ENCODE measurements at regions not wholly inside any gene's neighbourhood (a gene's known extent, or its start where the extent isn't known, plus 50 kb on each side); places are given as distances from the start of the nearest gene placed in this dataset.

DNA sequence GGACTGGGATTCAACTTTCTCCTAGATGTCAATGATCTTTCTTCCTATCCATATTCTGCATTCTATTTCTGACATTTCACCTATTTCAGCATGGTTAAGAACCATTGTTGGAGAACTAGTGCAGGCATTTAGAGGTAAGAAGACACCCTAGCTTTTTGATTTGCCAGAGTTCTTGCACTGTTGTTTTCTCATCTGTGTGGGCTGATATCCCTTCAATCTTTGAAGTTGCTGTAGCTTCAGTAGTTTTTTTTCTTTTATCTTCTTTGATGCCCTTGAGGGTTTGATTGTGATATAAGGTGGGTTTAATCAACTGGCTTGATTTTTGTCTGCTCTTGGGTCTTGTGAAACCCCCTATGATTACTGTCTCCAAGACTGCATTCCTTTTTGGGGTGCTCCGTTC is 502.1 kb downstream of the ETS1 start:
- DNase-seq (ENCODE audit: low spot score), result no peak

DNA sequence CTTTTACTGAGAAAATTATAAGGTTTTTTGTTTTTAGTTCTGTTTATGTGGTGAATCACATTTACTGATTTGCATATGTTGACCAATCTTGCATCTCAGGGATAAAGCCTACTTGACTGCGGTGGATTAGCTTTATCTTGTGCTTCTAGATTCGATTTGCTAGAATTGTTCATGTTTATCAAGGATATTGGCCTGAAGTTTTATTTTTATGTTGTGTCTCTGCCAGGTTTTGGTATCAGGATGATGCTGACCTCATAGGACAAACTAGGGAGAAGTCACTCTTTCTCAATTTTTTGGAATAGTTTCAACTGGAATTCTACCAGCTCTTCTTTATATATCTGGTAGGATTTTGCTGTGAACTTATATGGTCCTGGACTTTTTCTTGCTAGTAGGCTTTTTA is 504.8 kb downstream of the ETS1 start:
- no peak for DNase-seq (ENCODE audit: low spot score)

DNA sequence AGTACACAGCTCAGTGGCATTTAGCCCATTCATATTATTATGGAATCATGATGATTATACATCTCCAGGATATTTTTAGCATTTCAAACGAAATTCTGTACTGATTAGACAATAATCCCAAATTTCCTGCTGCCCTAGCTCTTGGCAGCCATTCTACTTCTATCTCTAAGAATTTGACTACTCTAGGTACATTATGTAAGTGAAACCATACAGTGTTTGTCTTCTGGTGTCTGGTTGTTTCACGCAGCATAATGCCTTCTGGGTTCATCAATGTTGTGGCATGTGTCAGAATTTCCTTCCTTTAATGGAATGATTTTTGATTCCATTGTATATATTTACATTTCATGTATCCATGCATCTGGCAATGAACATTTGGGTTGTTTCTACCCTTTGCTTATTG is 517.7 kb downstream of the ETS1 start:
- no peak for DNase-seq (ENCODE audit: low spot score)

DNA sequence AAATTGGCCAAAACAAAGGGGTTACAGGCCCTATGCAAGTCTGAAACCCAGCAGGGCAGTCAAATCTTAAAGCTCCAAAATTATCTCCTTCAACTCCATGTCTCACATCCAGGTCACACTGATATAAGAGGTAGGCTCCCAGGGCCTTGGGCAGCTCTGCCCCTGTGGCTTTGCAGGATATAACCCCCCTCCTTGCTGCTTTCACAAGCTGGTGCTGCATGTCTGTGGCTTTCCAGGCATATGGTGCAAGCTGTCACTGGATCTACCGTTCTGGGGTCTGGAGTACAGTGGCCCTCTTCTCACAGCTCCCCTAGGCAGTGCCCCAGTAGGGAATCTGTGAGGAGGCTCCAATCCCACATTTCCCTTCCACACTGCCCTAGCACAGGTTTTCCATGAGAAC is 519.6 kb downstream of the ETS1 start:
- no peak for DNase-seq (ENCODE audit: low spot score)

DNA sequence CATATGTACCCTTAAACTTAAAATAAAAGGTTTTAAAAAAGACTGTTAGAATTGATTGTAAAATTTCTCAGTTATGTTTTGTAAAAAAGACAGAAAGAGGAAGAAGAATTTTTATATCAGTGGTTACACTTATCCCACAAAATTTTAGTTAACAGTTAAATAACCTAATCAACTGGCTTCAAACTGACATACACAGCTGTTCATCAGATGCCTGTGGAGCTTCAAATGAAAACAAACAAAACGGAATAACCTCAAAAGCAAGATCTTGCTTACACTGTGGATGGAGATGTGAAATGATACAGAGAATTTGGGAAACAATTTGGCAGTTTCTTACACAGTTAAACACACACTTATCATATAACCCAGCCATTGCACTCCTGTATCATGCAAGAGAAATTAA is 521.0 kb downstream of the ETS1 start:
- DNase-seq (ENCODE audit: low spot score), result no peak

DNA sequence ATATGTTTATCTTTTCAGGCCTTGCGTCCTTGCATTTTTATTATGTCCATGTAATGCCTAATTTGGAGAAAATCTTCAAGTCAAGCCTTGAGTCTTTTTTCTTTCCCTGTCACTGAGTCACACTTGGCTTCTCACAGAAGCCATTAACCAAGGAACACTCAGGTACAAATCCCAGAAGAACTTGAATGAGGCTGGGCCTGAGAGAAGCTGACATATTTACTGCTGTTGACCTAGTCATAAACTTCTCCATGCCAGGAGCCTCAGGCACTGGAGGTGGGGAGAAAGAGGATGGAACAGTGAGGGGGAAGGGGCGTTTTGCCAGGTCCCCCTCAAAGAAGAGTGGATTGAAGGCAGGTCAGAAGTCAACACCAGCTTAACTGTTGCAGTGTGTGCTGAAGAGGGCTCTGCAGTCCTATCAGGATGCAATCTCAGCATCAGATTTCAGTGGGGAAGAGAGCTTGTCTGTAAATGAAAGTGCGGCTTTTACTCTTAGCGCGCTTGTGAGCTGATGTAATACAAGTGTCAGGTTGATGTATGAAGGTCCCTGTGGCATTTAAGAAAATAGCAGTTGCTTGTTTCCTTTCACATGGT is 526.0 kb downstream of the ETS1 start:
- DNase-seq (ENCODE audit: low spot score), result no peak

DNA sequence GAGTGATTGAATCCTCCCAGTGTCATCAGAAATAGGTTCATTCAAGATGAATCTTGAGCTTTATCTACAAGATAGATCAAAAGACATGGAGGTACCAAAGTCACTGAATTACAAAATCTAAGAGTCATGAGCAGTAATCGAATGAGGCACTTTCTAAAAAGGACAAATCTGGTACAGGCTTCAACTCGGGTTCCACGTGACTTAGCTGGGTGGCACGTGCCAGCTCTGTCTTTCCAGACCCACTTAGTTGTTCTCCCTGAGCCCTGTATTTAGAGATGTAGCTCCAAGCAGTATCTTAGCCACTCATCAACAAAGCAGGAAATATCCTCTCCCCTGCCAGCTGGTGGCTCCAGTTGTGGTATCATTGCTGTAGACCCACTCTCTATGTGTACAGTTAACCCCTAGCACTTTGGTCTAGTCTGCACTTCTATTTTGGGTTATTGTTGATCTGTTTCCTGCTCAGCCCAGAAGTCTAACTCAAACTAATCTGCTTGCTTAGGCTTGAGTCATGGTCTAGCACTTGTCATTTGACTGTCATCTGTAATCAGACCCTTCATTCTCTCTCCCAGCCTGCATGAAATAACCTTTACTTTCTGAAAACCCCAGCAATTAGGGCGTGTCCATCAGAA is 528.7 kb downstream of the ETS1 start:
- no peak for DNase-seq (ENCODE audit: low spot score)

DNA sequence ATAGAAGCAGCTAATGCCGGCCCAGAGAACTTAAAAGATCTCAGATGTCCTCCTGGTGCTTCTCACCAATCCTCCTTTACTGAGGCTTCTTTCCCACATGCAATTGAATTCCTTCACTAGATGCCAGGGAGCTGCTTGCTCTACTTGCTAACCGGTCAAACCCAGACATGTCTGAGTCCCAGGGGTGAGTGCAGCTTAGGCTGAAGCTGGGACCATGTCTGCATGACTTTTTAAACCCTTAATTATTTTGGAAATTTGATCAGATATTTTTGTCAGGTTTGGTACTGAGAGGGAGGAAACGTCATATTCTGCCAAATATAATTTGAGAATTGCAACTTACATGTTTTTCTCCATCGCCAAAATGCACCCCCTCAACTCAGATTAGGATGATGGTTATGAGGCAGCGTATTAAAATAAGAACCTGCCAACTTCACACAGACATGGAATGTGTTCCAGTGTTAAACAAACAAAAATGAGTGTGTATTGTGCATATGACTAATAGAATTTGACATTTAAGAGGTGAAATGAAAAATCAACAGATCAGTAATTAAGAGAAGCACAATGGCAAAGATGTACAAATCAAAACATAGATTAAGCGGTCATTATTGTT is 529.5 kb downstream of the ETS1 start:
- DNase-seq (ENCODE audit: low spot score), result no peak

DNA sequence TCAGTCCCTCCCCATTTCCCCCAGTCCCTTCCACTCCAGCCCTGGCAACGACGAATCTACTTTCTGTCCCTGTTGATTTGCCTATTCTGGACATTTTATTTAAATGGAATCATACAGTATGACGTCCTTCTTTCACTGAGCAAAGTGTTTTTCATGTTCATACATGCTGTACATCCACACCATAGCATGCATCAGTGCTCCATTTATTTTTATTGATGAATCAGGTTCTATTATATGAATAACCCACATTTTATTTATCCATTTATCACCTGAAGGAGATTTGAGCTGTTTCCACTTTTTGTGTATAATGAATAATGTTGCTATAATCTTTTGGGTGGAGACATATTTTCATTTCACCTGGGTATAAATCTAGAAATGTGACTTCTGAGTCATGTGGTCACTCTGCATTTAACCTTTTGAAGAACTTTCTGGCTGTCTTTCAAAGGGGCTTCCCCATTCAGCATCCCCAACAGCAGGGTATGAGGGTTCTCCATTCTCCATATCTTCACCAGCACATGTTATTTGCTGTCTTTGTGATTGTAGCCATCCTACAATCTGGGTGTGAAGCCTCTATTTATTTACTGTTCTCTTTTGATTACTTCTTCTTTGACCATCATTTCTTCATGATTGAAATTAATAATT is 531.7 kb downstream of the ETS1 start:
- DNase-seq (ENCODE audit: low spot score), result no peak

DNA sequence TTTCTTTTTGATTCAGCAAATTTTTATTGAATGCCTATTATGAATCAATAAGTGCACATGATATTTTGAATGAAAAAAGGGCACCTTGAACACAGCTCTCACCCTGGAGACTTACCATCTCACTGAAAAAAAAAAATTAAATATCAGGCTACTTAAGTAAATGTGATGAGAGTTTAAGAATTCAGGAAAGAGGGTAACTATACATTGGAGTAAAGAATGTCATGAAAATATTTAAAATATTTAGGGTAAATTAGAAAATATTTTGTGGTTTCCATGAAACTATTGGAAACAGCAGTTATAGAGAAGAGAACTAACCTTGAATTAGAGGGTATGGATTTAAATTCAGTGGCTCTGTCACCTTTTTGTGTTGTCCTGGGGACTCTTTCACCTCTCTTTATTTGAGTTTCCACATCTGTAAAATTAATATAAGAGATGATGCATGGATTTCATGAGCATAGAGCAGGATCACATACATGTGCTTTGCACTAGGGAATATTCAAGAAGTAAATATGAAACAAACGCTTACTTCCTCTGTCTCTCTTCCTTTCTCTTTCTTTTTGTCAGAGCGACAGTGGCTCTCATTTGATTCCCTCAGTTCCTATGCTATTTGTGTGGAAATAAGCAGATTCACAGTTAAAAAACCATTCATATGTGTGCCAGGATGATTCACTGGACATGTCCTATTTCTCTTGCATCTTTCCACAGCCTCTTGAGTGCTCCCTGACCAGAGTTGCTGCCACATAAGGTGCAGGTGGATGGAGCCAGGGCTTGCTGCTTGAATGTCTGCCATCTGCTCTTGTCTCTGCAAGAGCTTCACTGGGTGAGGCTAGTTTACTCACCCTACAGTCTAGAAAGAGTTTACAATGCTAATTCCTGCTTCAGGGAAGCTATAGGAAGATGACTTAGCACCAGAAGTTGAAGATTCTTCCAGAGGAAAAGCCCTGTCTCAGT is 533.1 kb downstream of the ETS1 start:
- DNase-seq (ENCODE audit: low spot score), result no peak

DNA sequence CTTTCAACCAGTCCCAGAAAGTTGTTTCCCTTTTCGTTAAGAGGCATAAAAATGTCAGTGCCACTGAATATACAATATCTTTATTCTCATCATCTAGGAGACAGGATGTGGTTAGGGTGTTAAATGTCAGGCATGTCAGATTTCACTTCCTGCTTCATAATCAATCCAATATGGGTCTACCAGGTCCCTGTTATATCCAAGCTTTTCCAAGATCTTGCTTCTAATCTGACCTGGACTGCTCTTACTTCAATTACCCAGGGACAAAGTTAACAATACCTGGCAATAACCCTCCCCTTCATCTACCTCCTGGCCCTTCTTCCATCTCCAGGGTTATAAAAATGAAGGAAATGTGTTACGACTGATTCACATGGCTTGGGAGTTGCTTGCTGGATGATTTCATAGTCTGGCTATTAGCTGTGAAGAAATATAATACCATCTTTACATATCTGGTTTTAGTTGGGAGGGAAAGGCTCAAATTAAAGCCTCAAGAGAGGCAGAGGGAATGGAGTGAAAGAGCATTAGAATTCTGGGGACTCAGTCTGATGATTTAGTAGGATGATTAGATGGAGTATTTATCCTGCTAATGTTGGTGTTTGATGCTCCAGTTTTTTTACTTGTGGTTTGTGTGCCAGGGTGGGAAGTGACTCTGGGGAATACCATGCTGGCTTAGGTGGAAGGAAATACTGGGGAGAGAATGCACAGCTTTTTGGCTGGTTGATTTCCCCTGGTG is 534.3 kb downstream of the ETS1 start:
- no peak for DNase-seq (ENCODE audit: low spot score)

DNA sequence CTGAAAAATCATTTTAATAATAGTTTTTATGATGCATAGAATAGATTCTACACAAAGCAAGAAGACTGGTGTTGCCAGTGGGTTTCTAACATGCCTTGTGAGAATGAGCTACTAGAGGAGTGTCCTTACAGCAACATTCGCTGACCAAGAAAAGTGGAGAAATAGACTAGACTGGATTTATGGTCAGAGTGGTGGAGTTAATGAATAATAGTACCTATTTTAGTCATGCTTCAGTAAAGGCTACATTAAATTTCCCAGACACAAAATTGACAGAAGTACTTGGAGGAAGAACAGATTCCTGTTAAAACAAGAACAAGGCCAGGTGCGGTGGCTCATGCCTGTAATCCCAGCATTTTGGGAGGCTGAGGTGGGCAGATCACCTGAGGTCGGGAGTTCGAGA is 539.2 kb downstream of the ETS1 start:
- DNase-seq (ENCODE audit: low spot score), result no peak

DNA sequence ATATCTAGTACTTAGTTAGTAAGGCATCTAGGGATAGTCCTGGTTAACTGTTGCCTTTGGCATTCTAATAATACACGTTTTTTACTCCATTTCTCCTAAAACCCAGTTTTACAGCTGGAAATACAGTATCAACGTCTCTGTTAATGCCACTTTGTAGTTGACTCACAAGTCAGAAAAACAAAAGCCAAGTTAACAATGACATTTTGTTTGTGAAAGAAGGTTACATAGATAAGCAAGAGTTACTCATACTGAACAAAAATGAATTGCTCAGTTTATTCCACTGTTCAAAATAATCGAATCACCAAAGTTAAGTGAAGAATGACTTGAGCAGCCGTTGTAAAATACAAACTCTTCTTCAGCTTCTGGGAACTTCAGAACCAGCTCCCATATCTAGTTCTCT is 540.3 kb downstream of the ETS1 start:
- no peak for DNase-seq (ENCODE audit: low spot score)

DNA sequence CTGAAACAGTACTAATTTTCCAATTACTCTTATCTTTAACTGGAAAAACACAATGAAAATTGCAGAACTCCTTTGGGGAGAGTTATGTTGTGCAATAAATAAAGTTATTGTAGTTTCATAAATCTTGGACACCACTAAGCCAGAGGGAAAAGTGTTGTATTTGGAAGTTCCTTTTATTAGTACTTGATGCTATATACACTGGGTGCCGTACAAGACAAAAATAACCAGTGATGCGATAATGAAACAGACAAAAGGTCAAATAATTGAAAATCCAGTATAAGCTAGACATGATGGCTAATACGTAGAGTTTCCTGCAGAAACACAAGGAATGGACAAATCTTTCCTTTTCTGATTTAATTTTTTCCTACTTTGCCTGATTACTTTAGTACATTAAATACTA is 541.1 kb downstream of the ETS1 start:
- no peak for DNase-seq (ENCODE audit: low spot score)

DNA sequence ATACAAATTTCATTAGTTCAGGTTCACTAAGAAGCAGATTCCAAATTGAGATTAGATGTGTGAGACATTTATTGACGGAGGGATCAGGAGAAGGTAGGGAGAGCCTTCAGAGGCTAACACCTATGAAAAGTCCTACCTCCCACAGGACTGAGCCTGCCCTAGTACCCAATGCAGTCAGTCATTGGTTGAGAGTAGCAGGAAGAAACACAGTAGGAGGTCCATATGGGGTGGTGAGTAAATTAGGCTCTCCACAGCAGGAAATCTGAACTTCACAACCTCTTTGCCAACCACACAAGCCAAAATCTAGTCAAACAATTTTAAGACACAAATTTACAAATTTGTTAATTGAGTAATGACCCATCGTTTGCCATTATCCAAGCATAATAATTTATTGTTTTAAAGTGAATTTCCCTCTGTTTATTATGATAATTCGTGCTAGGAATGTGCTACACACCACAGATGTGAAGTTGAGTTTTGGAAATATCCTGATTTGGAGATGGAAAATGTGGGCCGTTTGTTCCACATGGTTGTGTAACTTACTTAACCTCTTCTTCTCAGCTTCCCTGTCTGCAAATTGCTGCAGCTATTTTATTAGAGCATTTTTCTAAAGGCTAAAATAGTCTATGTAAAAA is 542.1 kb downstream of the ETS1 start:
- no peak for DNase-seq (ENCODE audit: low spot score)

DNA sequence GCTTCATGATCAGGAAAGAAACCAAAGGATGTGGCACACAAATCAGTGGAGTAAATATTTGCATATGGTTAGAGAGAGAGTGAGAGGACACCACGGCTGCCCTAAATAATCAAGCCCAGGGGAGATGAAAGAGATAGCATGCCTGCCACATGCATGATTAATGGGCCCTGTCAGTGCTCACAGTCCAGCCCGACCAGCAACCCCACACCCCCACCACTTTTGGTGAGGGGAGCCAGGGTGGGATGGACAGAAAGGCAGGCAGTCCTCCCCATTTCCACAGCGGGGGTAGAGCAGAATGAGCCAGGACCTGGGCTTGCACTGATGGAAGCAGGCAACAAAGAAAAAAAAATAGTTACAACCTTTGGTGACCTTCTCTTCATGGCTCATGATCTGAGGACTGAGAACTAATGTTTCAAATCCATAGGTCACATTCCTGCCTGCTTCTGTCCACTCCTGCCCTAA is 545.0 kb downstream of the ETS1 start:
- DNase-seq (ENCODE audit: low spot score), result no peak

DNA sequence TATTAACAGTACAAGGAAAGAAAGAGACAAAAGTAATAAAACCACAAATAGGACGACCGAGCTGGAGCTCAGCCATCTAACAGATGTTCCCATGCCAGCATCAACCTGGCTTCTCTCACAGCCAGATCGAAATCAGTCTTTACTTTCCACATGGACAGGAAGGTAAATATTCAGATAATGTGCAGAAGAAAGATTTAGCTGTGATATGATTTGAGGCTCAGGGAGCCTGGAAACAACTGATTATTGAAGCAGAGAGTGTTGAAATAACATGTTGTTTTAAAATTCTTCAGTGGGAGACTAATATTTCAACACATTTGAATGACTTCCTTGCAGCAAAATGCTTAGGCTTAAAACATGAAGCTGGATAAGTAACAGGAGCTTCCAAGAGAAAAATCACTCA is 546.8 kb downstream of the ETS1 start:
- no peak for DNase-seq (ENCODE audit: low spot score)

DNA sequence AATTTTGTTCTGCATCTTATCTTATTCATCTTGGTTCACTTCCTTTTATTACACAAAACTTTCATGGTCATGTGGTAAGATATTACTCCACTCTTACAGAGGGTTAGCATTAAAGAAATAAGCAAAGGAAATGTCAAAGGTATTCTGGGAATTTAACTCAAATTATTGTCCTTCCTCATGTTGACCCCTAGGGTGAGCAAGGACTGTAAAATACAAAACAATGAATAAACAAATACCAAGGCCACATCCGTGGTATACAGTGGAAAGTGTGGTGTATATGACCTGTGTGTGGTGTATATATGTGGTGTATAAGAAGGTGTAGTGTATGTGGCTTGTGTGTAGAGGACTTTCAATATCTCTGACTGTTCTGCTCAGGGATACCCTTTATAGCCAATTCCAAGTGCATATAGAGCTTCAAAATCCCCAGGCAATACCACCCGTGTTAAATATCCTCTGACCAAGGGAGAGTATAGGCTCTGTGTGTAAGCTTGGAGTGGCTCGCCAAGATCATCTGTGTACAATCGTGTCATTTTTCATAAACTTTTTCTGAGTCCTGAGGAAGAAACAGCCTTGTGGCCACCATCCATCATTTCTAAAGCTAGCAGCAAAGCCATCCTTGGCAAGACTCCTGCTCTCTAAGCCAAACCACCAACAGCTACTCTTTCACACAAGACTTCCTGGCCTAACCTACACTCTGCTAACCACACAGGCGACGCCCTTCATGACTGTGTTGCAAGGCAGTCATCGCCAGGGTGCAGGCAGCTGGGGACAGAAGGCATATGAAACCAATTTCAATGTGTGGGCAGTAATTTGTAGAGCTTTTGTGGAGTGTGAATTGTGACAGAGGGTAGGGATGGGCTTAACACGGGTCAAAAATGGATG is 548.0 kb downstream of the ETS1 start:
- no peak for DNase-seq (ENCODE audit: low spot score)

DNA sequence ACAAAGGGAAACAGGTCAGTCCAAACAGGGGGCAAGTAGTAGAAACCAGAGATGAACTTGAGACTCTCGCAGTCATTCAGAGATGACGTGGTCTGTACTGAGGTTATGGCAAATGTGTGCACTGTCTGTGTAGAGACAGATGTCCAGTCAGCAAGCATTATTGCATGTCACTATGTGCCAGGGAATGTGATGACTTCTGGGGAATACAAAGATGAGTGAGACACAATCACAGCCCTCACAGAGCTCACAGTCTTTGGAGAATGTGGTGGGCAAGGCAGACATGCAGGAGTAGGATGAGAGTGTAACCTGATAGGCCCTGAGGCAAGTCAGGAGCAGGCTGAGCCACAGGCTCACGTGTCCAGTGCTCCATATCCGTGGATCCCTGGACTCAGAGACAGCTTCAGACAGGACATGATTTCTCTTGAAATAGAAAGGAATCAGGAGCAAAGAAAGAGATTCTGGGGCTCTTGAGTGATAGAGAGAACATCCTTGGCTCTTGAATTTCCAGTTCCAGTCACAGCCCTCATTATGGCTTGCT is 550.7 kb downstream of the ETS1 start:
- no peak for DNase-seq (ENCODE audit: low spot score)

DNA sequence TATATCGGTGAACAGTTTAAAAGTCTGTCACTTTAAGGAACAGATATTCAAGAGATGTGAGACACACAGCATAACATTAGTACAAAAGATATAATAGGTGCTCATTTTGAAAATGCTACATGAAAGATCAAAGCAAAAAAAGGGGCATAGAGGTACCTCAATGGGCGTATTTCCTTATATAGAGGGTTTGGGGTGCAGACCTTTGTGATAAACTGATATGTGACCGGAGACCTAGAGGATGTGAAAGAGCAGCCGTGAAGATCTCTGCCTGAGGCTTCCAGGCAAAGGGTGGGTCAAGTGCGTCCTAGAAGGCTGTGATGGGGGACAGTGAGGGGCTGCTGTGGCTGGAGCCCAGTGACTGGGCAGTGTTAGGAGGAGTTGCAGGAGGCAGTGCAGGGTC is 551.4 kb downstream of the ETS1 start:
- no peak for DNase-seq (ENCODE audit: low spot score)

Measured in LoVo (cell line).